Left forelimb (tissue), 1 donor: ENCODE measurements at regions not wholly inside any gene's neighbourhood (a gene's known extent, or its start where the extent isn't known, plus 50 kb on each side); places are given as distances from the start of the nearest gene placed in this dataset.

ENCODE experiments used
- DNase-seq: peaks from one replicate; pipeline ENCODE4 v3.0.0-alpha.2; 2018; ENCODE audit warnings: low spot score

DNA sequence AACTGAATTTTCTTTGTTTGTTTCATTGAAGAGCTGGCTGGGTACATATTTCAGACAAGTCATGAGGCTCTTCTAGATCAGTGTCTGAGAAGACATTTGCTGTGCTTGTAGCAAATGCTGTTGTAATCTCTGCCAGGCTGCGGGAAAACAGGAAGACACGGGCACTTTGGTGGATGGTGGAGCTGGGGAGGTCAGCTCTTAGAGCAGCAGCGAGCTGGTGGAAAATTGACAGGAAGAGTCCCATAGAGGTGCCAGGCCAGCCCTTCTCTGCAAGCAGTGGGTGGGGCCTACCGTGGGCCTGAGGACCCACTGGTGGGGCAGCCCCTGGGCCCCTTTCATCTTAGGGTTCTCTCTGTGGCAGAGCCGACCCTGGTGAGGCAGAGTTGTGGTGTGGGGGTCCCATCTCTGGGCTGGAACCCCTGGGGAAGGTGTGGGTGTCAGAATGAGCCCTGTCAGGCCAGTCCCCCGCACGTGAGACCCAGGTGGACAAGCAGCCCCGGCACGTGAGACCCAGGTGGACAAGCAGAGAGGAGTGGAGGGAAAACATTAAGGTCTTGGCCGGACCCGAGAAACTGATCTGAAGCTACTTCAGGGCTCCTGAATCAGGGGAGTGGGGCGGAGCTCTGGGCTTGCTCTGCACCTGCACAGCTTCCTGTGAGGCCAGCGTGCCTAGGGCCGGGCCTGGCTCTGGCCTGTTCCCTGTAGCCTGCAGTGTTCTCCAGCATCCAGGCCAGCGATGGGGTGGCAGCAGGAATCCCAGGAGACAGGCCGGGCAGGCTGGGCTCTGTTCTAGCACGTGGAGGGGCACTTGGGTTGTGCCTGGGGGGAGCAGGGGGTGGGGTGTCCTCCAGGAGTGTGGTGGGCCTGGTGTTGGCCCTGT is 273.5 kb upstream of the HDAC4 start:
- peak; percentile 64 for DNase-seq

- no peak for DNase-seq
These were observed 272.8 kb upstream of the HDAC4 start for GRCh38 chr2:239673641-239674040.

DNA sequence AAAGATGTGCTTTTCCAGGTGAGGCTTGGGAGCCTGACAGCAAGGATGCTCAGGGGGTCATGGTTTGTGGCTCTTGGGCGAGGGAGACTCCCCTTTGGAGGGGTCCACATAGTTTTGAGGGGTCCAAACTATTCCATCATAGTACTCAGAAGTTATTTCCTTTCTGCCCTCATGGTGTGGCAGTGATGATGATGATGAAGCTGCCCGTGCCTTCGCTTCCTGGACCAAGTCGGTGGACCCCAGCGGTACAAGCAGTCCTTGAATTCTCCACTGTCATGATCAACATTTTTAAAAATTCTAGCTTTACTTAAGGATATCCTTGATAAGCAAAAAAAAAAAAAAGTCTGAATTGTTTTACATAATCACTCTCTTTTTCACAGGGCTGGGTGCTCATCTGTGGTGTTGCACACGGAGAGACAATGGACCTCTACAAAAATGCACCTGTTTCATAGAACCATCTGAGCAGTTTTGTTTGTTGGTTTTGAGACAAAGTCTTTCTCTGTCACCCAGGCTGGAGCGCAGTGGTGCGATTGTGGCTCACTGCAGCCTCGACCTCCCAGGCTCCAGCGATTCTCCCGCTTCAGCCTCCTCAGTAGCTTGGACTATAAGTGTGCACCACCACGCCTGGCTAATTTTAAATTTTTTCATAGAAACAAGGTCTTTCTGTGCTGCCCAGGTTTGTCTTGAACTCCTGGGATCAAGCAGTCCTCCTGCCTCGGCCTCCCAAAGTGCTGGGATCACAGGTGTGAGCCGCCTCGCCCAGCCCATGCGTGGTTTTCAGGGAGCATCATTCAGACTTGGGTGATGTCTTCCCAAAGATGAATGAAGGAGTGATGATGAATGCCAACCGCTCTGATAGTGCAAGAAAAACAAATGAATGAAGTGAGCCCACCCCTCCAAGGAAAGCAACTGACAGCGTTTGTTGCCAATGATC is 271.4 kb upstream of the HDAC4 start:
- peak; percentile 23 for DNase-seq

- DNase-seq, result no peak
These were observed 270.7 kb upstream of the HDAC4 start for GRCh38 chr2:239671471-239671870.

DNA sequence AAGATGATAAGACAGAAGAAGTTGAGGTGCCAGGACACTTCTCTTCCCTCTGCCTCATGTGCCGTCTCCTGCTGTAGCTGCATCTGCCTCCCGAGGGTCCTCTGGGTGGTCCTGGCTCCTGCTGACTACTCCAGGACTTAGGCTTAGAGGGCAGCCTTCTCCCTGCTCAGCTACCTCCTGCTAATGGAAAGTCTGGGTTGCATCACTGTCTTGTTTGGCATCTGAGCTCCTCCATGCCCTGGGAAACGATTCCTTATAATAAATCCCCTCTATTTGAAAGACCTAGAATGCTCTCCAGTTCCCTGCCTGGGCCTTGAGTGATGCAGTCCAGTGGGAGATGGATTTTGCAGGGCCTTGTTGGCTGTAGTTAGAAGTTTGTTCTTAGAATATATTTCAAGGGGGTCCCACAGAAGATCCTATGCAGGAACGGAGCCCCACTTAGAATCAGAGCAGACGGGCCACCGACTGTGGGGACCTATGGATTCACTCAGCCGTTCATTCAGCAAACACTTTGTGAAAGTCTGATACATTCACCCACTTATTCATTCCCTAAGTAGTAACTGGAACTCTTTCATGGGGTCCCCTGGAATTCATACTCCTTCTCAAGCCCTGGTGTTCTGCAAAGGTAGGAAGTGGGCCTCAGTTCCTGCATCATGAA is 269.8 kb upstream of the HDAC4 start:
- no peak for DNase-seq

DNA sequence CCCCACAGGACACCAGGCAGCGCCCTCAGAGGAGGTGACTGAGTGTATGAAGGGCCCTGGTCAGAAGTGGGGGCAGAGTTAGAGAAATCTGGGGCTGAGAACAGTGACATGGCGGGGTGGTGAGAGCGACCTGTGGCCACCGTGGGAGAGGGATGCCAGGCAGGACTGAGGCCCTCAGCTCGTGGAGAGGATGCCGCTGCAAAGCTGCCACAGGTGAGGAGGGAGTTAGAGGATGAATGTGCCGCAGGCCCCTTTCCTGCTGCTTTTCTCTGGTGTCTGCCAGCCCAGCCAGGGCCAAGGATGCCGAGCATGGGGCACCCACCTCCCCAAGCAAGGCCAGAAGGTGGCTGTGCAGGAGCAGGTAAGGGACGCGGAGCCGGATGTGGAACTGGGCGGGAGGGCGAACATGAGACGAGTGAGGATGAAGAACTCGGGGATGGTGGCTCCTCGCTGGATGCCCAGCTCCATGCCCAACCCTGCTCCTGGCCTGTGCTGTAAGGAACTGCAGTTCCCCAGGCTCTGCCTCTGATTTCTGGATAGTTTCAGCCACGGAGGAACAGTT is 269.2 kb upstream of the HDAC4 start:
- DNase-seq, result peak; percentile 48

- no peak for DNase-seq
These were observed 268.5 kb upstream of the HDAC4 start for GRCh38 chr2:239669181-239669898.

GRCh38 chr2:239668651-239669050 is 267.8 kb upstream of the HDAC4 start:
- no peak for DNase-seq

DNA sequence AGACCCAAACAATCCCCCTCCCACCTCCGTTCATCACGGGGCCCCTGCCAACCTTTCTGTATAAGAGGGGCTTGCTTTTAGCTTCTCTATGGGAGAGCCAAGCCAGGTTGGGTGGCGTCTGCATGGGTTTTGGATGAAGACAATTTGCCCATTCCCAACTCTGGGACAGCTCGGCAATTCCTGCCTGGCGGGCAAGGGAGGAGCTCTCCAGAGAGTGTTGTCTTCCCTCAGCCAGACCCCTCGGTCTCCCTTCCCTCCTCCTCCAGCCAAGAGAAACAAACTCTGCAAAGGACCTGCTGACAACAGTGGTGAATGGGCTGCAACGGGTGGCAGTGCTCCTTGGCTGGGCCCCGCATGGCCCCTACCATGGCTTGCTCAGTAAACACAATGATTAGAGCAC is 267.2 kb upstream of the HDAC4 start:
- DNase-seq, result peak; percentile 44

- peak; percentile 38 for DNase-seq
These were observed 266.7 kb upstream of the HDAC4 start for GRCh38 chr2:239667431-239667985.

DNA sequence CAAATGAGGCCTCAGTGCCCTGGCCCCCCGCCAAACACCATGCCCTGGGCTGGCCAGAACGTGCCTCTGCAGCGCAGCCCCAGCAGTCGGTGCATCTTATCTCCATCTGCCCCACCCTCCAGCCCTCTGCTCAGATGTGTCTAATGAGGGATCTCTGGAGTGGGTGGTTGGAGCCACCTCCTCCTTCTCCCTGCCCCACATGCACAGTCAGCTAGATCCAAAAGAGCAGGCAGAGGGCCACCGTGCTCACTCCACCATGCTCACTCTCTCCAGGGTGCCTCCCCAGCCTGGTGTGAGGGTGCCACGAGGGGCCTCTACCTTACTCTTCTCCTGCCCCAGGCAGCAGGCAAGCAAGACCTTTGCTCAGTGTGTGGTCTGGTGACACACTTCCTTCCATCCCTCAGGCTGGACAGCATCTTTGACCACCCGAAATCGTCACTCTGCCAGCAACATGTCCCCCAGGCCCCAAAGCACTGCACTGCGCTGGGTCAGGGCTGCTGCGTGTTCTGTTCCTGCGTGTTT is 266.1 kb upstream of the HDAC4 start:
- DNase-seq, result peak; percentile 40

- DNase-seq, result no peak
These were observed 265.4 kb upstream of the HDAC4 start for GRCh38 chr2:239666053-239666854.

DNA sequence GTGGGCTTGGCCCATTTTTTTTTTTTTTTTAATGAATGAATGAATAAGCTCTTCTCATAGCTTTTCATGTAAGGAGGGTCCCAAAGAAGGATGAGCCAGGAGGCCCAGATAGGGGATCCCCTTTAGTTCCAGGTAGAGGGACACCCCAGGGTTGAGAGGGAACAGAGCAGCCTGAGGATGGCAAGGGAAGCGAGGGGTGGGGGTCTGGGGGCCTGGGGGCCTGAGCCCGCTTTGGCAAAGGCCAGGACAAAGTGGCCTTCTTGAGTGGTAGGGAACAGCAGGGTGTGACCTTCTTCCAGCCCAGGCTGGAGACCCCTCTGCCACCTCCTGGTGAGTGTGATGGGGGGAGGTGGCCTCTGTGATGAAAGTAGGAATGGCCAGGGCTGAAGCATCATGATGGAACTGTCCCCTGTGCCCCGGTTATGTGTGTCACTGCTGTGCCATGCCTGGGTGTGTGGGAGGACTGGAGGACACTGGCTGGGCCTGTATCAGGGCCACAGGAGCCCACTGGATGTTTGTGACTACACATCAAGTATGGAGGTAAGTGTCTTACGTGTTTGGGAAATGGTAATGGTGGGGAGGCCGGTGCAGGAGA is 263.5 kb upstream of the HDAC4 start:
- no peak for DNase-seq

DNA sequence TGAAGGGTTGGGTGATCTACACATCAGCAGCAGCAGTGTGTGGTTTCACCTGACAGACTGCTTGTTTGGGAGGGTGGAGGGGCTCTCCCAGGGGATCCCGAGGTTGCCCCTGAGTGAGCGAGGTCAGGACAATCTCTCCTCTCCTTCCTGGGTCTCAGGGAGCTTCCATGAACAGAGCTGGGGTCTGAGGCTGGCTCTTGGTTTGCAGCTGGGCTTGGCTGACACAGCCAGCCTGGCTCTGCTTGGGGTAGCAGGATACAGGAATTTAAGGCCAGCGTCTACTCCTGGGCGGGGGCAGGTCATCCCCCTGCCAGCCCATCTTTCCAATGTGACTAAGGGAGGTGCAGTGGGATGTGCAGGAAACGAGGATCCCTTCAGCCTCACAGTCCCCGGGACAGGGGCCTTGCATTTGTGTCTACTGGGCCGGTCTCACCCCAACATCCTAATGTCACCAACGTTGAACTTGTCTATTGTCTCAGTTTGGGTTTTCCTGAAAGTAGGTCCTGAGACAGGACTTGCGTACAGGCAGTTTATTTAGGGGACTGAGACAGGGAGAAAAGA is 262.6 kb upstream of the HDAC4 start:
- no peak for DNase-seq

DNA sequence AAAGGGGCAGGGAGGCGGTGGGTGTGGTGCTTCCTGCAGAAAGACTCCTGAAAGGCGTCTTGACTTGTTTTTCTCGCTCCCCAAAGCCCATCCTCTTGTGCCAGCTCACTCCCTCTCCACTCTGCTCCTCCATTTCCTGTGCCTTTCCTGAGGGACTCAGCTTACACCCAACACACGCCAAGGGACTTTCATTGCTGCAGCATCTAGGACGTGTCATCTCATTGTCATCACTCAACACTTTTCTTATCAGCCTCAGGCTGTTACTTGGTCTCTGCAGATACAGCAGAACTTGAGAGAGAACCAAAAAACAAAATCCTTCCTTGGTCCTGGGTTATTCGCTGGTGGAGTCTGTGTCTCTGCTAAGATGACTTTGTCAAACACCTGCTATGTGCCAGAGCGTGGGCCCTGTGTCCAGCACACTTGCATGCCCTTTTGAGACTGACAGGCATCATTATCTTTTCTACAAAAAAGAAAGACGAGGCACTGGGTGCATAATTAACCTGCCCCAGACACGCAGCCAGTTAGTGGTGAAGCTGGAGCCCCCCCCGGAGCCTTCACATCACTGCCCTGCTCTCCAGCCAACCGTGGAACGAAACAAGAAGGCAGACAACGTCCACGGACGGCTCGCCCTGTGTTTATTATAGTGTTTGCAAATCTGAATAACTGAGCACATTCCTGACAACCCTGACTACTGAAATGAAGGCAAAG is 261.7 kb upstream of the HDAC4 start:
- no peak for DNase-seq

DNA sequence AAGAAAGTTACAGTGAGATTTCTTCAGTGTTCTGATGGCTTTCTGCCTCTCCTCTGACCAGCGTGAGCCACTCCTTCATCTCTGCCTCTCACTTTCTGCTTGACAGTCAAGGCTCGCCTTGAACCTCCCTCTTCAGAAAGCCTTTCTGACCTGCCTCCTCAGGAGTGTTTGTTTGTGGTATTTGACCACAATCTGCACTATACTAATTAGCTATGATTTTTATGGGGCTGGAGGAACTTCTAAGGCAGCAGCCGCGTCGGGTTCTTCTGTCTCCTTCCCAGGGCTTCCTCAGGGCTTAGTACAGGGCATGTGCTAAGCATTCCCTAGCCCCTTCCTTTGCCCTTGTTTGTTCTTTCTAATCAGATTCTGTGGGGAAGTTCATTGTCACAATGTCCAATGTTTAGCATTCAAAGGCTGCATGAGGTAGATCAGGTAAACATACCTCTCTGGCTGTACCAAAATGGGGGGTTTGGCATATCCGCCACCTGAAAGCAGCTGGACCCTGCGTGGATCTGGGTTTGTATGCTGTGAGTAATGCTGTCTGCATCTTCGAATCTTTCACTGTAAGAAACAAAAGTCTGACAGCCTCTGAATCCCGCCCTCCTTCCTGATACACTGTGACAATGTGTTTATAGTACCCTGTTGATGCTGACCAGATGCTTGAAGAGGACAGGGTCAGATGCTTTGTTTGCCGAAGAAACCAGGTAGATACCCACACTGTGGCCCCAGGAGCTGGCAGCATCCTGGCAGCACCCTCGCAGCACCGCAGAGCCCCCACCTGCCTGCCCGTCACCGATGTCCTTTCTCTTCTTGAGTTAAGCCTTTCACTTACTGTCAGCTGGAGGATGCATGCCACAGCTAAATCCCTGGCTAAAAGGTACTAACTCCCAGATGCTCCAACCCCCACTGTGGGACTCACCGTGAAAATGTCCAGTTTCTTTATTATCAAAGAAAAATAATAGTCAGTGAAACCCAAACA is 260.8 kb upstream of the HDAC4 start:
- no peak for DNase-seq
